ENCODE measurements at regions not wholly inside any gene's neighbourhood (a gene's known extent, or its start where the extent isn't known, plus 50 kb on each side); places are given as distances from the start of the nearest gene placed in this dataset.

DNA sequence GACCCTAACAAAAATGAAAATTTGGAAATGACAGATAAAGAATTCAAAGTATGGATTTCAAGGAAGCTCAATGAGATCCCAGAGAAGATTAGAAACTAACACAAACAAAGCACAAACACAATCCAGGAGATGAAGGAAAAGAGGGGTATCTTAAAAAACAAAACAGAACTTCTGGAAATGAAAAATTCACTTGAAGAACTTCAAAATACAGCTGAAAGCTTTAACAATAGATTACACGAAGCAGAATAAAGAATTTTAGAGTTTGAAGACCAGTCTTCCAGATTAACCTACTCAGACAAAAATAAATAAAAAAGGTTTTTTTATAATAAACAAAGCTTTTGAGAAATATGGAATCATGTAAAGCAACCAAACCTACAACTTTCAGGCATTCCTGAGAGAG lies 671.8 kb upstream of the SLC39A10 start:
- H3K9ac ChIP-seq (ENCODE audit: low read length in 3 of 3), result no peak overlapping the region
- intact Hi-C loops (cut with DNase I), result no loop called here
- H3K4me1 ChIP-seq (ENCODE audit: control insufficient read depth in 2 of 3, insufficient read depth in 2 of 3, low read depth in 1 of 3, low read length in 3 of 3), result no peaks in the 10 kb centered on the region
- H3K36me3 ChIP-seq (ENCODE audit: control insufficient read depth in 2 of 3, insufficient read depth in 3 of 3, low read length in 3 of 3), result no peaks in the 10 kb centered on the region
- TF ChIP-seq, protein P1, sequence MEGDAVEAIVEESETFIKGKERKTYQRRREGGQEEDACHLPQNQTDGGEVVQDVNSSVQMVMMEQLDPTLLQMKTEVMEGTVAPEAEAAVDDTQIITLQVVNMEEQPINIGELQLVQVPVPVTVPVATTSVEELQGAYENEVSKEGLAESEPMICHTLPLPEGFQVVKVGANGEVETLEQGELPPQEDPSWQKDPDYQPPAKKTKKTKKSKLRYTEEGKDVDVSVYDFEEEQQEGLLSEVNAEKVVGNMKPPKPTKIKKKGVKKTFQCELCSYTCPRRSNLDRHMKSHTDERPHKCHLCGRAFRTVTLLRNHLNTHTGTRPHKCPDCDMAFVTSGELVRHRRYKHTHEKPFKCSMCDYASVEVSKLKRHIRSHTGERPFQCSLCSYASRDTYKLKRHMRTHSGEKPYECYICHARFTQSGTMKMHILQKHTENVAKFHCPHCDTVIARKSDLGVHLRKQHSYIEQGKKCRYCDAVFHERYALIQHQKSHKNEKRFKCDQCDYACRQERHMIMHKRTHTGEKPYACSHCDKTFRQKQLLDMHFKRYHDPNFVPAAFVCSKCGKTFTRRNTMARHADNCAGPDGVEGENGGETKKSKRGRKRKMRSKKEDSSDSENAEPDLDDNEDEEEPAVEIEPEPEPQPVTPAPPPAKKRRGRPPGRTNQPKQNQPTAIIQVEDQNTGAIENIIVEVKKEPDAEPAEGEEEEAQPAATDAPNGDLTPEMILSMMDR (IDR thresholded peaks at IDR 0.05; ENCODE audit: borderline replicate concordance, extremely low read depth, insufficient read depth), result no peak
- H3K27me3 ChIP-seq (ENCODE audit: control insufficient read depth, insufficient read depth, low read length), result no peaks in the 10 kb centered on the region
- FAIRE-seq, result no peak
- no peak overlapping the region for H3K27ac ChIP-seq (ENCODE audit: low read depth in 2 of 2, low read length in 2 of 2)
- H3K9me3 ChIP-seq (ENCODE audit: control insufficient read depth in 2 of 3, insufficient read depth in 1 of 3, low read length in 3 of 3), result peaks cover 0 to 12% (median 2%) of the 10 kb centered on the region in 3 donors
- no peak overlapping the region for H3K4me3 ChIP-seq (ENCODE audit: low read length in 3 of 3)
- no peak for DNase-seq

DNA sequence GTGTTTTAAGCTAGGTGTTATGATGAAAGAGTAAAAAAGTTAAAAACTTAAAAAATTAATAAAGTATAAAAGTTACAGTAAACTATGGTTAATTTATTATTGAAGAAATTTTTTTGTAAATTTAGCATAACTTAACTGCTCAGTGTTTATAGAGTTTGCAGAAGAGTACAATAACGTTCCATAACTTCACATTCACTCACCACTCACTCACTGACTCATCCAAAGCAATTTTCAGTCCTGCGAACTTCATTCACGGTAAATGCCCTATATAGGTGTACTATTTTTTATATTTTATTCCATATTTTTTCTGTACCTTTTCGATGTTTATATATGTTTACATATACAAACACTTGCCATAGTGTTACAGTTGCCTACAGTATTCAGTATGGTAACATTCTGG lies 694.8 kb upstream of the SLC39A10 start:
- Histone ChIP-seq H3K36me3 (ENCODE audit: control insufficient read depth in 2 of 3, insufficient read depth in 3 of 3, low read length in 3 of 3) (no peaks in the 10 kb centered on the region), H3K9me3 (ENCODE audit: control insufficient read depth in 2 of 3, insufficient read depth in 1 of 3, low read length in 3 of 3) (no peaks in the 10 kb centered on the region), H3K27ac (ENCODE audit: low read depth in 2 of 2, low read length in 2 of 2) (no peak overlapping the region), H3K4me3 (ENCODE audit: low read length in 3 of 3) (no peak overlapping the region), H3K27me3 (ENCODE audit: control insufficient read depth, insufficient read depth, low read length) (no peaks in the 10 kb centered on the region), H3K9ac (ENCODE audit: low read length in 3 of 3) (no peak overlapping the region), H3K4me1 (ENCODE audit: control insufficient read depth in 2 of 3, insufficient read depth in 2 of 3, low read depth in 1 of 3, low read length in 3 of 3) (no peaks in the 10 kb centered on the region)
- no peak for FAIRE-seq
- intact Hi-C loops (cut with DNase I), result no loop called here
- TF ChIP-seq, protein P1 (IDR thresholded peaks at IDR 0.05; ENCODE audit: borderline replicate concordance, extremely low read depth, insufficient read depth), result no peak
- DNase-seq, result no peak

- Histone ChIP-seq H3K9me3 (ENCODE audit: control insufficient read depth in 2 of 3, insufficient read depth in 1 of 3, low read length in 3 of 3) (no peaks in the 10 kb centered on the region), H3K4me1 (ENCODE audit: control insufficient read depth in 2 of 3, insufficient read depth in 2 of 3, low read depth in 1 of 3, low read length in 3 of 3) (no peaks in the 10 kb centered on the region), H3K9ac (ENCODE audit: low read length in 3 of 3) (no peak overlapping the region), H3K4me3 (ENCODE audit: low read length in 3 of 3) (no peak overlapping the region), H3K36me3 (ENCODE audit: control insufficient read depth in 2 of 3, insufficient read depth in 3 of 3, low read length in 3 of 3) (no peaks in the 10 kb centered on the region), H3K27me3 (ENCODE audit: control insufficient read depth, insufficient read depth, low read length) (no peaks in the 10 kb centered on the region), H3K27ac (ENCODE audit: low read depth in 2 of 2, low read length in 2 of 2) (no peak overlapping the region)
- FAIRE-seq (no peak), DNase-seq (no peak)
- intact Hi-C loops (cut with DNase I), result no loop called here
- TF ChIP-seq, protein P1 (IDR thresholded peaks at IDR 0.05; ENCODE audit: borderline replicate concordance, extremely low read depth, insufficient read depth), result no peak
Measured at GRCh38 chr2:194954218-194954617, 702.8 kb upstream of the SLC39A10 start.

- no peak overlapping the region for H3K27ac ChIP-seq (ENCODE audit: low read depth in 2 of 2, low read length in 2 of 2)
- H3K9ac ChIP-seq (ENCODE audit: low read length in 3 of 3), result no peak overlapping the region
- no peaks in the 10 kb centered on the region for H3K9me3 ChIP-seq (ENCODE audit: control insufficient read depth in 2 of 3, insufficient read depth in 1 of 3, low read length in 3 of 3)
- H3K4me3 ChIP-seq (ENCODE audit: low read length in 3 of 3), result no peak overlapping the region
- no peaks in the 10 kb centered on the region for H3K36me3 ChIP-seq (ENCODE audit: control insufficient read depth in 2 of 3, insufficient read depth in 3 of 3, low read length in 3 of 3)
- intact Hi-C loops (cut with DNase I), result no loop called here
- no peaks in the 10 kb centered on the region for H3K4me1 ChIP-seq (ENCODE audit: control insufficient read depth in 2 of 3, insufficient read depth in 2 of 3, low read depth in 1 of 3, low read length in 3 of 3)
- TF ChIP-seq, protein P1 (IDR thresholded peaks at IDR 0.05; ENCODE audit: borderline replicate concordance, extremely low read depth, insufficient read depth), result no peak
- no peaks in the 10 kb centered on the region for H3K27me3 ChIP-seq (ENCODE audit: control insufficient read depth, insufficient read depth, low read length)
- DNase-seq (no peak), FAIRE-seq (no peak)
Measured at GRCh38 chr2:194946826-194947225, 710.2 kb upstream of the SLC39A10 start.
